ENCODE measurements at regions not wholly inside any gene's neighbourhood (a gene's known extent, or its start where the extent isn't known, plus 50 kb on each side); places are given as distances from the start of the nearest gene placed in this dataset.

GRCh38 chr21:25329227-25329825, 278.0 kb downstream of the MRPL39 start:
- Histone ChIP-seq H3K36me3 (ENCODE audit: control insufficient read depth, insufficient read depth, low read length) (no peaks in the 10 kb centered on the region), H3K27me3 (ENCODE audit: control insufficient read depth, insufficient read depth, low read length) (no peaks in the 10 kb centered on the region), H3K27ac (ENCODE audit: low read depth, low read length) (no peak overlapping the region), H3K9ac (ENCODE audit: low read length) (no peak overlapping the region), H3K4me1 (ENCODE audit: control insufficient read depth, insufficient read depth, low read length) (peaks cover 17% of the 10 kb centered on the region; the same call in 1 of the 2 replicates), H3K9me3 (ENCODE audit: control insufficient read depth, insufficient read depth, low read depth, low read length) (no peaks in the 10 kb centered on the region), H3K4me3 (ENCODE audit: low read depth, low read length) (no peak overlapping the region)

GRCh38 chr21:25328736-25329135, 278.5 kb downstream of the MRPL39 start:
- Histone ChIP-seq H3K9me3 (ENCODE audit: control insufficient read depth, insufficient read depth, low read depth, low read length) (no peaks in the 10 kb centered on the region), H3K9ac (ENCODE audit: low read length) (no peak overlapping the region), H3K4me1 (ENCODE audit: control insufficient read depth, insufficient read depth, low read length) (peaks cover 15% of the 10 kb centered on the region; the same call in 1 of the 2 replicates), H3K27me3 (ENCODE audit: control insufficient read depth, insufficient read depth, low read length) (no peaks in the 10 kb centered on the region), H3K4me3 (ENCODE audit: low read depth, low read length) (no peak overlapping the region), H3K36me3 (ENCODE audit: control insufficient read depth, insufficient read depth, low read length) (no peaks in the 10 kb centered on the region), H3K27ac (ENCODE audit: low read depth, low read length) (no peak overlapping the region)

- Histone ChIP-seq H3K36me3 (ENCODE audit: control insufficient read depth, insufficient read depth, low read length) (no peaks in the 10 kb centered on the region), H3K9ac (ENCODE audit: low read length) (no peak overlapping the region), H3K27me3 (ENCODE audit: control insufficient read depth, insufficient read depth, low read length) (no peaks in the 10 kb centered on the region), H3K4me3 (ENCODE audit: low read depth, low read length) (no peak overlapping the region), H3K9me3 (ENCODE audit: control insufficient read depth, insufficient read depth, low read depth, low read length) (no peaks in the 10 kb centered on the region), H3K27ac (ENCODE audit: low read depth, low read length) (no peak overlapping the region), H3K4me1 (ENCODE audit: control insufficient read depth, insufficient read depth, low read length) (no peaks in the 10 kb centered on the region)
Measured at GRCh38 chr21:25326181-25326580, 281.1 kb downstream of the MRPL39 start.

DNA sequence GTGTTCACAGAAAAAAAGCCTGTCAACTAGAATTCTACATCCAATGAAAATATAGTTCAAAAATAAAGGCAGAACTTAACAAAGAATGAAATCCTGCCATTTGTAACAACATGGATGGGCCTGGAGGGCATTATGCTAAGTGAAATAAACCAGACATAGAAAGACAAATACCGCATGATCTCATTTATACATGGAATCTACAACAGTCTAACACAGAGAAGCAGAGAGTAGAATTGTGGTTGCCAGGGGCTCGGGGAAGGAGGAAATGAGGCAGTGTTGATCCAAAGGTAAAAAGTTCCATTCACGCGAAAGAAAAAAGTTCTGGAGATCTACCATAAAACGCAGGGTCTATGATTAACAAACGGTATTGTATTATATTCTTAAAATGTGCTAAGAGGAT, 282.6 kb downstream of the MRPL39 start:
- no peak overlapping the region for H3K9ac ChIP-seq (ENCODE audit: low read length)
- H3K36me3 ChIP-seq (ENCODE audit: control insufficient read depth, insufficient read depth, low read length): no peaks in the 10 kb centered on the region
- no peak overlapping the region for H3K27ac ChIP-seq (ENCODE audit: low read depth, low read length)
- H3K4me3 ChIP-seq (ENCODE audit: low read depth, low read length): no peak overlapping the region
- no peaks in the 10 kb centered on the region for H3K9me3 ChIP-seq (ENCODE audit: control insufficient read depth, insufficient read depth, low read depth, low read length)
- no peaks in the 10 kb centered on the region for H3K27me3 ChIP-seq (ENCODE audit: control insufficient read depth, insufficient read depth, low read length)
- H3K4me1 ChIP-seq (ENCODE audit: control insufficient read depth, insufficient read depth, low read length): no peaks in the 10 kb centered on the region

- Histone ChIP-seq H3K9ac (ENCODE audit: low read length) (no peak overlapping the region), H3K27ac (ENCODE audit: low read depth, low read length) (no peak overlapping the region), H3K4me1 (ENCODE audit: control insufficient read depth, insufficient read depth, low read length) (no peaks in the 10 kb centered on the region), H3K27me3 (ENCODE audit: control insufficient read depth, insufficient read depth, low read length) (no peaks in the 10 kb centered on the region), H3K9me3 (ENCODE audit: control insufficient read depth, insufficient read depth, low read depth, low read length) (no peaks in the 10 kb centered on the region), H3K36me3 (ENCODE audit: control insufficient read depth, insufficient read depth, low read length) (no peaks in the 10 kb centered on the region), H3K4me3 (ENCODE audit: low read depth, low read length) (no peak overlapping the region)
Measured at GRCh38 chr21:25323356-25323949, 283.8 kb downstream of the MRPL39 start.

GRCh38 chr21:25314247-25314646, 293.0 kb downstream of the MRPL39 start:
- H3K4me3 ChIP-seq (ENCODE audit: low read depth, low read length): no peak overlapping the region
- no peaks in the 10 kb centered on the region for H3K36me3 ChIP-seq (ENCODE audit: control insufficient read depth, insufficient read depth, low read length)
- H3K9ac ChIP-seq (ENCODE audit: low read length): no peak overlapping the region
- no peak overlapping the region for H3K27ac ChIP-seq (ENCODE audit: low read depth, low read length)
- H3K9me3 ChIP-seq (ENCODE audit: control insufficient read depth, insufficient read depth, low read depth, low read length): no peaks in the 10 kb centered on the region
- no peaks in the 10 kb centered on the region for H3K27me3 ChIP-seq (ENCODE audit: control insufficient read depth, insufficient read depth, low read length)
- H3K4me1 ChIP-seq (ENCODE audit: control insufficient read depth, insufficient read depth, low read length): no peaks in the 10 kb centered on the region

GRCh38 chr21:25313829-25314228, 293.5 kb downstream of the MRPL39 start:
- no peaks in the 10 kb centered on the region for H3K27me3 ChIP-seq (ENCODE audit: control insufficient read depth, insufficient read depth, low read length)
- no peak overlapping the region for H3K9ac ChIP-seq (ENCODE audit: low read length)
- H3K4me3 ChIP-seq (ENCODE audit: low read depth, low read length): no peak overlapping the region
- no peaks in the 10 kb centered on the region for H3K4me1 ChIP-seq (ENCODE audit: control insufficient read depth, insufficient read depth, low read length)
- H3K9me3 ChIP-seq (ENCODE audit: control insufficient read depth, insufficient read depth, low read depth, low read length): peaks cover 4% of the 10 kb centered on the region; the same call in 1 of the 2 replicates
- no peaks in the 10 kb centered on the region for H3K36me3 ChIP-seq (ENCODE audit: control insufficient read depth, insufficient read depth, low read length)
- no peak overlapping the region for H3K27ac ChIP-seq (ENCODE audit: low read depth, low read length)

- Histone ChIP-seq H3K9me3 (ENCODE audit: control insufficient read depth, insufficient read depth, low read depth, low read length) (peaks cover 4% of the 10 kb centered on the region; the same call in 1 of the 2 replicates), H3K27ac (ENCODE audit: low read depth, low read length) (no peak overlapping the region), H3K36me3 (ENCODE audit: control insufficient read depth, insufficient read depth, low read length) (no peaks in the 10 kb centered on the region), H3K27me3 (ENCODE audit: control insufficient read depth, insufficient read depth, low read length) (no peaks in the 10 kb centered on the region), H3K4me3 (ENCODE audit: low read depth, low read length) (no peak overlapping the region), H3K9ac (ENCODE audit: low read length) (no peak overlapping the region), H3K4me1 (ENCODE audit: control insufficient read depth, insufficient read depth, low read length) (no peaks in the 10 kb centered on the region)
Measured at GRCh38 chr21:25307489-25307888, 299.8 kb downstream of the MRPL39 start.

DNA sequence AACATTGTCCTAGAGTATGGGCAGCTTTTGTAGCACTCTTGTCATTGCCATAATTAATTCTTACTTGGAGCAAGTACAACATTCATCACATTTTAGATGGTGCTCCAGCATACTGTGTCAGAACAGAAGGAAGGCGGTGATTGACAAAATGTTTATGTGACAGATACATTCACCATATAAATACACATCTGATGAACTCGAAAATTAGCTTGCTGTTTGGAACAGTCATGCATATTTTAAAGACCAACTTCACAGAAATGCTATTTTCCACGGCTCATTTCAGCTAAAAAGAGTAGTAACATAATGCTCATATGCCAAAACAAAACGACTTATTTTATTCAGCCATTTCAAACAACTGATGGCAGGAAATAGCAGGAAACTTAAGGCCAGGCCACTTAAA, 302.7 kb downstream of the MRPL39 start:
- Histone ChIP-seq H3K27ac (ENCODE audit: low read depth, low read length) (no peak overlapping the region), H3K4me1 (ENCODE audit: control insufficient read depth, insufficient read depth, low read length) (peaks cover 16% of the 10 kb centered on the region), H3K4me3 (ENCODE audit: low read depth, low read length) (no peak overlapping the region), H3K9ac (ENCODE audit: low read length) (no peak overlapping the region), H3K36me3 (ENCODE audit: control insufficient read depth, insufficient read depth, low read length) (no peaks in the 10 kb centered on the region), H3K9me3 (ENCODE audit: control insufficient read depth, insufficient read depth, low read depth, low read length) (peaks cover 4% of the 10 kb centered on the region; the same call in 1 of the 2 replicates), H3K27me3 (ENCODE audit: control insufficient read depth, insufficient read depth, low read length) (no peaks in the 10 kb centered on the region)

DNA sequence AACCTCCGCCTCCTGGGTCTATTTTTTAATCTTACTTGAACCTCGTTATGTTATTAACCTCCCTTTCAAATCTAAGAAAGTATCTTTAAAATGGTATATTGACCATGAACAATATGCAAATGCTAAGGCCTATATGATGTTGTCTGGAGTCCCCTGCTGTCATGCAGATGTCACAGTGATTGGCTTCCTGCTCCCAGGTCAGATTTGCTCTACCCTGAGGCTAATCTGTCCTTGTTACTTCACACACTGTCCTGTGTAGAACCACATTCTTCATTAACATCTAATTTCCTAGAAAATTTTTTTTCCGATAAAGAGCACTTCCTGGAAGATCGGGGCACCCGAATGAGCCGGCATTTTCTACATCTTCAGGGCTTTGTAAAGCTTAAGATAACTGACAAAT, 306.6 kb downstream of the MRPL39 start:
- Histone ChIP-seq H3K4me3 (ENCODE audit: low read depth, low read length) (no peak overlapping the region), H3K9ac (ENCODE audit: low read length) (no peak overlapping the region), H3K27ac (ENCODE audit: low read depth, low read length) (0 out of 2 replicates have a peak overlapping the region, but pooled peaks have one; percentile 56), H3K9me3 (ENCODE audit: control insufficient read depth, insufficient read depth, low read depth, low read length) (no peaks in the 10 kb centered on the region), H3K4me1 (ENCODE audit: control insufficient read depth, insufficient read depth, low read length) (peaks cover 16% of the 10 kb centered on the region), H3K27me3 (ENCODE audit: control insufficient read depth, insufficient read depth, low read length) (no peaks in the 10 kb centered on the region), H3K36me3 (ENCODE audit: control insufficient read depth, insufficient read depth, low read length) (no peaks in the 10 kb centered on the region)

- H3K27me3 ChIP-seq (ENCODE audit: control insufficient read depth, insufficient read depth, low read length): no peaks in the 10 kb centered on the region
- no peaks in the 10 kb centered on the region for H3K9me3 ChIP-seq (ENCODE audit: control insufficient read depth, insufficient read depth, low read depth, low read length)
- H3K4me1 ChIP-seq (ENCODE audit: control insufficient read depth, insufficient read depth, low read length): peaks cover 16% of the 10 kb centered on the region
- H3K36me3 ChIP-seq (ENCODE audit: control insufficient read depth, insufficient read depth, low read length): no peaks in the 10 kb centered on the region
- no peak overlapping the region for H3K27ac ChIP-seq (ENCODE audit: low read depth, low read length)
- no peak overlapping the region for H3K9ac ChIP-seq (ENCODE audit: low read length)
- no peak overlapping the region for H3K4me3 ChIP-seq (ENCODE audit: low read depth, low read length)
Measured at GRCh38 chr21:25298512-25299491, 308.5 kb downstream of the MRPL39 start.

Measured in HUES6 (cell line).